HepG2 (cell line): ENCODE measurements at regions not wholly inside any gene's neighbourhood (a gene's known extent, or its start where the extent isn't known, plus 50 kb on each side); places are given as distances from the start of the nearest gene placed in this dataset.
A peak's percentile ranks its signal among the peaks of the same experiment; 100 is the strongest.

Experiments used
- DNMT3B ChIP-seq: conservative IDR thresholded peaks from 2 replicates; pipeline ENCODE4 v1.6.1; 2016; ENCODE audit warnings: missing biosample characterization, control low read depth
- NCOA1 ChIP-seq: sonication (generic); formaldehyde crosslinking; IDR thresholded peaks from 2 replicates; pipeline ENCODE4 v1.9.0; 2021; ENCODE audit warnings: missing genetic modification reagents
- PTBP1 ChIP-seq: fragments of 200-400 bp; formaldehyde crosslinking; IDR thresholded peaks from 2 replicates; pipeline ENCODE4 v1.6.1; 2018; ENCODE audit warnings: low read length, low read depth; ENCODE audit not compliant: poor library complexity, severe bottlenecking
- SALL1 ChIP-seq: sonication (generic); formaldehyde crosslinking; IDR thresholded peaks from 2 replicates; pipeline ENCODE4 v1.8.0; 2022; ENCODE audit warnings: mild to moderate bottlenecking, missing genetic modification reagents
- STAG1 ChIP-seq: sonication (generic); formaldehyde crosslinking; IDR thresholded peaks from 2 replicates; pipeline ENCODE4 v1.4.0; 2020; ENCODE audit warnings: missing genetic modification reagents
- TF ChIP-seq, protein P1 (sequence below): sonication (generic); formaldehyde crosslinking; IDR thresholded peaks from 2 replicates; pipeline ENCODE4 v1.5.1; 2020; ENCODE audit warnings: mild to moderate bottlenecking, missing genetic modification reagents, moderate library complexity
- TF ChIP-seq, protein P2 (sequence below): sonication (generic); formaldehyde crosslinking; IDR thresholded peaks from 2 replicates; pipeline ENCODE4 v1.4.0; 2020; ENCODE audit warnings: missing genetic modification reagents
- TF ChIP-seq, protein P3 (sequence below): sonication (generic); formaldehyde crosslinking; IDR thresholded peaks from 2 replicates; pipeline ENCODE4 v1.5.1; 2020; ENCODE audit warnings: mild to moderate bottlenecking, missing genetic modification reagents

DNA sequence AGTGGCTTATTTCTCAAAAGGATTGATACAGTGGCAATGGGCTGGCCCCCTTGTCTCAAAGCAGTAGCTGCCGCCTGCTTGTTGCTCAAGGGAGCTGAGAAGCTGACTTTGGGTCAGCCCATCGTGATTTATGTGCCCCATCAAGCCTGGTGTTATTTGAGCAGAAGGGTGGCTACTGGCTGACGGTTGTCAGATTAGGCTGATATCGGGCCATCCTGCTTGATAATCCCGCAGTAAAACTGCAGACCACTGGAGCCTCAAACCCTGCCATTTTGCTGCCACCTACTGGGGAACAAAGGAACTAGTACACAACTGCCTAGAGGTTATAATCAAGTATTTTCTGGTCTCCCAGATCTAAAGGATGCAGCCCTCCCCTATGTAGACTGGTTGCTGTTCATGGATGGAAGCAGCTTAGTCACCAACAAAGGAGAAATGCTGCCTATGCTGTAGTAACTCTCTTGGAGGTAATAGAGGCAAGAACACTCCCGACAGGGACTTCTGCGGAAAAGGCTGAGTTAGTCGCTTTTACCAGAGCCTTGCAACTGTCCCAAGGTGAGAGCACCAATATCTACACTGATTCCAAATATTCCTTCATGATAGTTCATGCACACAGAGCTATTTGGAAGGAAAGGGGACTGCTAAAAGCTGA, 65.9 kb upstream of the ZNF92 start (continued):
- TF ChIP-seq, protein P1, sequence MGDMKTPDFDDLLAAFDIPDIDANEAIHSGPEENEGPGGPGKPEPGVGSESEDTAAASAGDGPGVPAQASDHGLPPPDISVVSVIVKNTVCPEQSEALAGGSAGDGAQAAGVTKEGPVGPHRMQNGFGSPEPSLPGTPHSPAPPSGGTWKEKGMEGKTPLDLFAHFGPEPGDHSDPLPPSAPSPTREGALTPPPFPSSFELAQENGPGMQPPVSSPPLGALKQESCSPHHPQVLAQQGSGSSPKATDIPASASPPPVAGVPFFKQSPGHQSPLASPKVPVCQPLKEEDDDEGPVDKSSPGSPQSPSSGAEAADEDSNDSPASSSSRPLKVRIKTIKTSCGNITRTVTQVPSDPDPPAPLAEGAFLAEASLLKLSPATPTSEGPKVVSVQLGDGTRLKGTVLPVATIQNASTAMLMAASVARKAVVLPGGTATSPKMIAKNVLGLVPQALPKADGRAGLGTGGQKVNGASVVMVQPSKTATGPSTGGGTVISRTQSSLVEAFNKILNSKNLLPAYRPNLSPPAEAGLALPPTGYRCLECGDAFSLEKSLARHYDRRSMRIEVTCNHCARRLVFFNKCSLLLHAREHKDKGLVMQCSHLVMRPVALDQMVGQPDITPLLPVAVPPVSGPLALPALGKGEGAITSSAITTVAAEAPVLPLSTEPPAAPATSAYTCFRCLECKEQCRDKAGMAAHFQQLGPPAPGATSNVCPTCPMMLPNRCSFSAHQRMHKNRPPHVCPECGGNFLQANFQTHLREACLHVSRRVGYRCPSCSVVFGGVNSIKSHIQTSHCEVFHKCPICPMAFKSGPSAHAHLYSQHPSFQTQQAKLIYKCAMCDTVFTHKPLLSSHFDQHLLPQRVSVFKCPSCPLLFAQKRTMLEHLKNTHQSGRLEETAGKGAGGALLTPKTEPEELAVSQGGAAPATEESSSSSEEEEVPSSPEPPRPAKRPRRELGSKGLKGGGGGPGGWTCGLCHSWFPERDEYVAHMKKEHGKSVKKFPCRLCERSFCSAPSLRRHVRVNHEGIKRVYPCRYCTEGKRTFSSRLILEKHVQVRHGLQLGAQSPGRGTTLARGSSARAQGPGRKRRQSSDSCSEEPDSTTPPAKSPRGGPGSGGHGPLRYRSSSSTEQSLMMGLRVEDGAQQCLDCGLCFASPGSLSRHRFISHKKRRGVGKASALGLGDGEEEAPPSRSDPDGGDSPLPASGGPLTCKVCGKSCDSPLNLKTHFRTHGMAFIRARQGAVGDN = no peak
- TF ChIP-seq, protein P2, sequence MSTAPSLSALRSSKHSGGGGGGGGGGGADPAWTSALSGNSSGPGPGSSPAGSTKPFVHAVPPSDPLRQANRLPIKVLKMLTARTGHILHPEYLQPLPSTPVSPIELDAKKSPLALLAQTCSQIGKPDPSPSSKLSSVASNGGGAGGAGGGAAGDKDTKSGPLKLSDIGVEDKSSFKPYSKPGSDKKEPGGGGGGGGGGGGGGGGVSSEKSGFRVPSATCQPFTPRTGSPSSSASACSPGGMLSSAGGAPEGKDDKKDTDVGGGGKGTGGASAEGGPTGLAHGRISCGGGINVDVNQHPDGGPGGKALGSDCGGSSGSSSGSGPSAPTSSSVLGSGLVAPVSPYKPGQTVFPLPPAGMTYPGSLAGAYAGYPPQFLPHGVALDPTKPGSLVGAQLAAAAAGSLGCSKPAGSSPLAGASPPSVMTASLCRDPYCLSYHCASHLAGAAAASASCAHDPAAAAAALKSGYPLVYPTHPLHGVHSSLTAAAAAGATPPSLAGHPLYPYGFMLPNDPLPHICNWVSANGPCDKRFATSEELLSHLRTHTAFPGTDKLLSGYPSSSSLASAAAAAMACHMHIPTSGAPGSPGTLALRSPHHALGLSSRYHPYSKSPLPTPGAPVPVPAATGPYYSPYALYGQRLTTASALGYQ (CRISPR knock-in tag) = no peak
- TF ChIP-seq PTBP1 (no peak), NCOA1 (CRISPR knock-in tag) (0 out of 2 replicates have a peak, but pooled peaks have one; percentile 40), DNMT3B (CRISPR knock-in tag) (no peak), SALL1 (CRISPR knock-in tag) (0 out of 2 replicates have a peak, but pooled peaks have one; percentile 19), STAG1 (peak; percentile 93)
- TF ChIP-seq, protein P3, sequence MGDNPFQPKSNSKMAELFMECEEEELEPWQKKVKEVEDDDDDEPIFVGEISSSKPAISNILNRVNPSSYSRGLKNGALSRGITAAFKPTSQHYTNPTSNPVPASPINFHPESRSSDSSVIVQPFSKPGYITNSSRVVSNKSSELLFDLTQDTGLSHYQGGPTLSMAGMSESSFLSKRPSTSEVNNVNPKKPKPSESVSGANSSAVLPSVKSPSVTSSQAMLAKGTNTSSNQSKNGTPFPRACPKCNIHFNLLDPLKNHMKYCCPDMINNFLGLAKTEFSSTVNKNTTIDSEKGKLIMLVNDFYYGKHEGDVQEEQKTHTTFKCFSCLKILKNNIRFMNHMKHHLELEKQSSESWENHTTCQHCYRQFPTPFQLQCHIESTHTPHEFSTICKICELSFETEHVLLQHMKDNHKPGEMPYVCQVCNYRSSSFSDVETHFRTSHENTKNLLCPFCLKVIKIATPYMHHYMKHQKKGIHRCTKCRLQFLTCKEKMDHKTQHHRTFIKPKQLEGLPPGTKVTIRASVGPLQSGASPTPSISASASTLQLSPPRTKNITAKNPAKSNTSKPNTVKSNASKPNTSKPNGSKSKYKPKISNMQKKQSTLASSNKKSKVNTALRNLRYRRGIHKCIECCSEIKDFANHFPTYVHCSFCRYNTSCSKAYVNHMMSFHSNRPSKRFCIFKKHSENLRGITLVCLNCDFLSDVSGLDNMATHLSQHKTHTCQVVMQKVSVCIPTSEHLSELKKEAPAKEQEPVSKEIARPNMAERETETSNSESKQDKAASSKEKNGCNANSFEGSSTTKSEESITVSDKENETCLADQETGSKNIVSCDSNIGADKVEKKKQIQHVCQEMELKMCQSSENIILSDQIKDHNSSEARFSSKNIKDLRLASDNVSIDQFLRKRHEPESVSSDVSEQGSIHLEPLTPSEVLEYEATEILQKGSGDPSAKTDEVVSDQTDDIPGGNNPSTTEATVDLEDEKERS (CRISPR knock-in tag) = 0 out of 2 replicates have a peak, but pooled peaks have one; percentile 38
